SK-N-SH treated with all-trans-retinoic acid at 6 μM for 48 hours (cell line): ENCODE measurements at regions not wholly inside any gene's neighbourhood (a gene's known extent, or its start where the extent isn't known, plus 50 kb on each side); places are given as distances from the start of the nearest gene placed in this dataset.
A peak's percentile ranks its signal among the peaks of the same experiment; 100 is the strongest.
"Not testable (repeated sequence)": the region's sequence is repeated elsewhere in the genome, so short reads cannot be mapped to it uniquely, and the experiment has no call there.

ENCODE experiments used
- ATAC-seq: fragments of 200-7000 bp; cut with Tn5 transposase; 3 replicates; pipeline ENCODE4 v1.9.1; 2020; ENCODE audit warnings: mild to moderate bottlenecking, moderate library complexity
- ARNTL ChIP-seq: fragments of 450-650 bp; formaldehyde crosslinking; IDR thresholded peaks from 2 replicates; pipeline ENCODE4 v1.5.0; 2020; ENCODE audit warnings: low read depth, mild to moderate bottlenecking, moderate library complexity, borderline replicate concordance
- BACH2 ChIP-seq: fragments of 250-450 bp; sonication (Bioruptor Pico); IDR thresholded peaks from 2 replicates; pipeline ENCODE4 v1.9.0; 2021; ENCODE audit warnings: mild to moderate bottlenecking, borderline replicate concordance
- CREB5 ChIP-seq: fragments of 250-450 bp; sonication (Bioruptor Pico); IDR thresholded peaks from 2 replicates; pipeline ENCODE4 v1.5.1; 2020; ENCODE audit warnings: low read depth, mild to moderate bottlenecking, moderate library complexity
- ESRRG ChIP-seq: fragments of 250-450 bp; sonication (Bioruptor Pico); IDR thresholded peaks from 2 replicates; pipeline ENCODE4 v1.6.1; 2021; ENCODE audit warnings: mild to moderate bottlenecking
- ISL1 ChIP-seq: fragments of 250-450 bp; sonication (Bioruptor Pico); IDR thresholded peaks from 2 replicates; pipeline ENCODE4 v2.1.2; 2022; ENCODE audit warnings: mild to moderate bottlenecking, moderate library complexity
- OSR1 ChIP-seq: fragments of 250-450 bp; sonication (Bioruptor Pico); IDR thresholded peaks from 2 replicates; pipeline ENCODE4 v1.8.0; 2022; ENCODE audit warnings: moderate library complexity, mild to moderate bottlenecking, inconsistent platforms
- PATZ1 ChIP-seq: fragments of 250-450 bp; sonication (Bioruptor Pico); IDR thresholded peaks from 2 replicates; pipeline ENCODE4 v1.8.0; 2020; ENCODE audit warnings: mild to moderate bottlenecking, moderate library complexity, borderline replicate concordance
- PPARA ChIP-seq: fragments of 250-450 bp; sonication (Bioruptor Pico); IDR thresholded peaks from 2 replicates; pipeline ENCODE4 v1.5.0; 2020; ENCODE audit warnings: mild to moderate bottlenecking, borderline replicate concordance
- RARB ChIP-seq: fragments of 250-450 bp; sonication (Bioruptor Pico); IDR thresholded peaks from 2 replicates; pipeline ENCODE4 v1.8.0; 2021; ENCODE audit warnings: mild to moderate bottlenecking, moderate library complexity
- SNAI2 ChIP-seq: fragments of 250-450 bp; sonication (Bioruptor Pico); IDR thresholded peaks from 2 replicates; pipeline ENCODE4 v1.5.0; 2020; ENCODE audit warnings: mild to moderate bottlenecking, moderate library complexity
- TCF4 ChIP-seq: fragments of 250-450 bp; sonication (Bioruptor Pico); IDR thresholded peaks from 2 replicates; pipeline ENCODE4 v1.8.0; 2021; ENCODE audit warnings: mild to moderate bottlenecking, moderate library complexity, borderline replicate concordance
- TSHZ2 ChIP-seq: fragments of 250-450 bp; sonication (Bioruptor Pico); IDR thresholded peaks from 2 replicates; pipeline ENCODE4 v1.5.0; 2020; ENCODE audit warnings: mild to moderate bottlenecking, moderate library complexity
- ZC3H10 ChIP-seq: fragments of 250-450 bp; sonication (Bioruptor Pico); IDR thresholded peaks from 2 replicates; pipeline ENCODE4 v1.5.1; 2021; ENCODE audit warnings: mild to moderate bottlenecking, moderate library complexity
- ZFP3 ChIP-seq: fragments of 250-450 bp; sonication (Bioruptor Pico); IDR thresholded peaks from 2 replicates; pipeline ENCODE4 v1.5.0; 2020; ENCODE audit warnings: mild to moderate bottlenecking, moderate library complexity
- ZFP30 ChIP-seq: fragments of 450-650 bp; formaldehyde crosslinking; IDR thresholded peaks from 2 replicates; pipeline ENCODE4 v1.5.0; 2022; ENCODE audit warnings: mild to moderate bottlenecking, moderate library complexity
- ZNF565 ChIP-seq: fragments of 450-650 bp; formaldehyde crosslinking; conservative IDR thresholded peaks from 2 replicates; pipeline ENCODE4 v1.5.0; 2020; ENCODE audit warnings: low read depth, mild to moderate bottlenecking, moderate library complexity
- ZNF70 ChIP-seq: fragments of 450-650 bp; formaldehyde crosslinking; IDR thresholded peaks from 2 replicates; pipeline ENCODE4 v1.5.0; 2020; ENCODE audit warnings: mild to moderate bottlenecking, moderate library complexity
- ZNF8 ChIP-seq: fragments of 450-650 bp; formaldehyde crosslinking; IDR thresholded peaks from 2 replicates; pipeline ENCODE4 v1.5.0; 2020; ENCODE audit warnings: mild to moderate bottlenecking, moderate library complexity

GRCh38 chr7:96775046-96775445 lies 65.4 kb upstream of the SEM1 start:
- ATAC-seq = no peak
- no peak for TF ChIP-seq ISL1 (CRISPR knock-in tag)
- no peak for TF ChIP-seq RARB (CRISPR knock-in tag)
- no peak for TF ChIP-seq ZNF8 (CRISPR knock-in tag)
- TF ChIP-seq TSHZ2 (CRISPR knock-in tag) = no peak
- TF ChIP-seq, all 23 proteins: peak for 0

GRCh38 chr7:96778263-96778662 lies 68.6 kb upstream of the SEM1 start:
- ATAC-seq = 0 out of 3 replicates have a peak, but pooled peaks have one; percentile 36
- TF ChIP-seq OSR1 (CRISPR knock-in tag) = no peak
- TF ChIP-seq ZFP3 (CRISPR knock-in tag) = no peak
- TF ChIP-seq TCF4 (CRISPR knock-in tag) = no peak
- TF ChIP-seq BACH2 (CRISPR knock-in tag) = no peak
- no peak for TF ChIP-seq ZC3H10 (CRISPR knock-in tag)
- no peak for TF ChIP-seq ZNF70 (CRISPR knock-in tag)
- no peak for TF ChIP-seq TSHZ2 (CRISPR knock-in tag)
- no peak for TF ChIP-seq ZNF565 (CRISPR knock-in tag)
- no peak for TF ChIP-seq CREB5 (CRISPR knock-in tag)
- no peak for TF ChIP-seq PPARA (CRISPR knock-in tag)

- TF ChIP-seq ZFP30 (no peak), ESRRG (CRISPR knock-in tag) (no peak), ZNF565 (CRISPR knock-in tag) (no peak), CREB5 (CRISPR knock-in tag) (no peak), PATZ1 (CRISPR knock-in tag) (no peak), TCF4 (CRISPR knock-in tag) (no peak), TSHZ2 (CRISPR knock-in tag) (no peak), ARNTL (CRISPR knock-in tag) (no peak), SNAI2 (CRISPR knock-in tag) (no peak)
- ATAC-seq = no peak
Observed at GRCh38 chr7:96781919-96782318, 72.3 kb upstream of the SEM1 start.

- not testable (repeated sequence) for ATAC-seq
Observed at GRCh38 chr7:96782686-96783298, 73.1 kb upstream of the SEM1 start.
